UCSD-AML1 (cell line): ENCODE measurements at regions not wholly inside any gene's neighbourhood (a gene's known extent, or its start where the extent isn't known, plus 50 kb on each side); places are given as distances from the start of the nearest gene placed in this dataset.
A peak's percentile ranks its signal among the peaks of the same experiment; 100 is the strongest.

ENCODE experiments used
- DNase-seq: peaks from one replicate; lab custom pipeline; 2025; ENCODE audit not compliant: unreplicated experiment; lab: John Stamatoyannopoulos, UW

GRCh38 chr3:46114323-46114988 is 87.2 kb upstream of the XCR1 start:
- no peak for DNase-seq

- DNase-seq, result no peak
Measured at GRCh38 chr3:46113608-46114007, 86.3 kb upstream of the XCR1 start.

GRCh38 chr3:46112984-46113383 is 85.7 kb upstream of the XCR1 start:
- no peak for DNase-seq

- no peak for DNase-seq
Measured at GRCh38 chr3:46112296-46112695, 85.0 kb upstream of the XCR1 start.

- no peak for DNase-seq
Measured at GRCh38 chr3:46110701-46111493, 83.6 kb upstream of the XCR1 start.

- no peak for DNase-seq
Measured at GRCh38 chr3:46107682-46108081, 80.4 kb upstream of the XCR1 start.

GRCh38 chr3:46105306-46105919 is 78.1 kb upstream of the XCR1 start:
- no peak for DNase-seq

GRCh38 chr3:46104706-46105105 is 77.4 kb upstream of the XCR1 start:
- DNase-seq, result no peak

- no peak for DNase-seq
Measured at GRCh38 chr3:46102780-46103130, 75.5 kb upstream of the XCR1 start.

GRCh38 chr3:46102059-46102779 is 74.9 kb upstream of the XCR1 start:
- no peak for DNase-seq

GRCh38 chr3:46100812-46101211 is 73.5 kb upstream of the XCR1 start:
- peak; percentile 56 for DNase-seq

- peak; percentile 70 for DNase-seq
Measured at GRCh38 chr3:46098319-46098761, 71.1 kb upstream of the XCR1 start.

- peak; percentile 36 for DNase-seq
Measured at GRCh38 chr3:46097691-46098241, 70.5 kb upstream of the XCR1 start.

GRCh38 chr3:46096781-46097180 is 69.5 kb upstream of the XCR1 start:
- no peak for DNase-seq

- no peak for DNase-seq
Measured at GRCh38 chr3:46096336-46096735, 69.1 kb upstream of the XCR1 start.

- no peak for DNase-seq
Measured at GRCh38 chr3:46095307-46095706, 68.0 kb upstream of the XCR1 start.

- DNase-seq, result no peak
Measured at GRCh38 chr3:46094506-46094905, 67.2 kb upstream of the XCR1 start.

GRCh38 chr3:46093966-46094365 is 66.7 kb upstream of the XCR1 start:
- DNase-seq, result no peak

- no peak for DNase-seq
Measured at GRCh38 chr3:46093327-46093942, 66.2 kb upstream of the XCR1 start.

GRCh38 chr3:46092702-46093080 is 65.4 kb upstream of the XCR1 start:
- DNase-seq, result no peak
